GM12892 (cell line): ENCODE measurements at regions not wholly inside any gene's neighbourhood (a gene's known extent, or its start where the extent isn't known, plus 50 kb on each side); places are given as distances from the start of the nearest gene placed in this dataset.

Source experiments
- POLR2A ChIP-seq: IDR thresholded peaks from 2 replicates; pipeline ENCODE4 v1.6.1; 2011; ENCODE audit warnings: low read depth, low read length, control low read depth
- POLR2AphosphoS5 ChIP-seq: IDR thresholded peaks from 2 replicates; pipeline ENCODE4 v1.6.1; 2011; ENCODE audit warnings: low read depth, low read length, control low read depth
- TAF1 ChIP-seq: IDR thresholded peaks from 2 replicates; pipeline ENCODE4 v1.6.1; 2011; ENCODE audit warnings: low read depth, mild to moderate bottlenecking, control low read depth, low read length, borderline replicate concordance

- no peak for TF ChIP-seq TAF1
- no peak for TF ChIP-seq POLR2AphosphoS5
- no peak for TF ChIP-seq POLR2A
Observed at GRCh38 chr4:155565776-155566175, 100.9 kb upstream of the GUCY1A1 start.
